Left lobe of liver (tissue), 2 donors: ENCODE measurements at regions not wholly inside any gene's neighbourhood (a gene's known extent, or its start where the extent isn't known, plus 50 kb on each side); places are given as distances from the start of the nearest gene placed in this dataset.

Experiments
- ATAC-seq: fragments of 200-7000 bp; cut with Tn5 transposase; one replicate; pipeline ENCODE4 v1.9.1; 2020; ENCODE audit warnings: mild to moderate bottlenecking, moderate library complexity
- DNase-seq: peaks from one replicate; pipeline ENCODE4 v3.0.0-alpha.2; 2020; ENCODE audit warnings: low spot score
- donor health status: DM: no; HTN: no; CAD: no; lungs with moderate emphysema.
- donor health status: DM: no; HTN: yes; CAD: no.

DNA sequence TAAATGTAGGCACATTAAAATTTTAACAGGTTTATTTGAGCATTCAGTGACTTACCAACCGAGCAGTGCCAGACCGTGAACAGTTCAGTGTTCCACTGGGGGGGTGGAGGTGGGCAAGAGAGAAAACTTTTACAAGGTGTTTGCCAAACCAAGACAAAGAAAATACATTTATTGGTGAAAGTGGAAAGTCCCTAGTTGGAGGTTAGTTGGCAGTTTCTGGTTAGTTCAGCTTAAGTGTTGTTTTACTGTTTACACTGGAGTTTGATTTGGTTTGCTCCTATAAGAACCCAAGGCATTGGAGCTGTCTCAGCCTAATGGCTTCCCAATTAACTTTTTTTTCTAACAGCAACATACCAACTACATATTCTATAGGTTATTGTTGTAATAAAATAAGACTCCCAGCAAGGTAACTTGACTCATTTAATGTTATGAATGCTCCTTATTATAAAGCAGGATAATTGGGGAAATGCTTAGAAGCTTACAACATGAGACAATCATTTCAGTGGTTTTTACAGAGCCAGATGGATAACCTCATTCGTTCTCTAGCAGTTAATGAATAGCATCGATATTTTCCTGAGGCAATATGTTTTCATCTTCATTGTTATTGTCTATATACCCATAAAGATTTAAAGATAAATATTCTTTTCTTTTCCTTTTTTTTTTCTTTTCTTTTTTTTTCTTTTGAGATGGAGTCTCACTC, 115.8 kb downstream of the ETNK1 start:
- DNase-seq (no peak), ATAC-seq (no peak)

DNA sequence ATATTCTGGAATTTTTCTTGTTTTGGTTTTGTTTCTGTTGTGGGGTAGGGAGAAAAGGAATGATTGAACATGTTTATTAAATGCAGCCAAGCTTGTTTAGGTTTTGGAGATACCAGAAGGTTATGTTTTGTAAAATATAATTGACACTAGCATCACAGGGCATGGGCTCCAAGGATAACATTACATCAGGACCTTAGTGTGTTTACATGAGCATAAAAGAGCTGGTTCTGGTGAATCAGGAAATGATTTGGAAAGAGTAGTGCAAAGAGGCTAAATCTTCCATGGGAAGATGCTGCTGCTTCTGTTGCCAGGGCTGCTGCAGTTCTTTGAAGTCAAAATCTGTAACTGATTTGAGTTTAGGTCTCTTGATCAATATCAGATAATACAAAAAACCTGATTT, 118.7 kb downstream of the ETNK1 start:
- ATAC-seq: peak; percentile 73

DNA sequence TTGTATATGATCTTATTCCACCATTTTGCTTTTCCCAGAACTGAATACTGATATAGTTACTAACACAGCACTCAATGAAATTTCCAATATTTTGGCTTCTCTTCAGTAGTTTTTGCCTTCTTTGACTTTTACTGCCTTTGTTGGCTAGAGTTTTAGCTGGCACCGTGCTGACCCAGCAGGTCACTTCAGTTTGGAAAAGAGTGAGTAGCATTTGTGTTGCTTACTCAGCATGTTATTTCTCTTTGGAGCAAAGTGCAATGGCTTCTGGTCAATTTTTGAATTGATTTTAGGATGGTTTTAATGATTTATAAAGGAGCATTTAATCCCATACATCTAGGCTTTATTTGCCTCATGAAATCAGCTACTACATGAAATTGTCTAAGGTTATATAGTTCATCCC, 119.2 kb downstream of the ETNK1 start:
- ATAC-seq: peak; percentile 91
- DNase-seq: peak; percentile 72

More for the DNA sequence above, 118.7 kb downstream of the ETNK1 start:
- no peak for DNase-seq

DNA sequence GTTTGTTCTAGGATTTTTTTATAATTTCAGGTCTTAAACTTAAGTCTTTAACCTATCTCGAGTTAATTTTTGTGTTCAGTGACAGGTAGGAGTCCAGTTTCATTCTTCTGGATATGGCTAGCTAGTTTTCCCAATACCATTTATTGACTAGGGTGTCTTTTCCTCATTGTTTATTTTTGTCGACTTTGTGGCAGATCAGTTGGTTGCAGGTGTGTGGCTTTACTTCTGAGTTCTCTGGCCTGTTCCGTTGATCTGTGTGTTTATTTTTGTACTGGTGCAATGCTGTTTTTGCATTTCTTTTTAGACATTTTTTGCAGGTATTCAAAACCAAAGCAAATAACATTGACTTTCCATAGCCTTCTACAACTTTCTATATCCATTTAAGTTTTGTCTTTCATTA, 121.7 kb downstream of the ETNK1 start:
- ATAC-seq (peak; percentile 65), DNase-seq (no peak)

DNA sequence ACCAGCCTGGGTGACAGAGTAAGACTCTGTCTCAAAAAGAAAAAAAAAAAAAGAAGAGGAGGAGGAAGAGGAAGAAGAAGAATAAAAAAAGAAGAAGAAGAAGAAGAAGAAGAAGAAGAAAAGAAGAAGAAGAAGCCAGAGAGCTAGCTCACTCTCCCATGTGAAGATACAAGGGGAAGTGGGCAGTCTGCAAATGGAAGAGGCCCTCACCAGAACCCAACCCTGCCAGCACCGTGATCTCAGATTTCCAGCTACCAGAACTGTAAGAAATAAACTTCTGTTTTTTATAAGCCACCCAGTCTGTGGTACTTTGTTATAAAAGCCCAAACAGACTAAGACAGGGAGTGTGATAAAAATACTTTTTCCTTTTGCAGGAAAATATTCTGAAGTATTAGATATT, 130.7 kb downstream of the ETNK1 start:
- no peak for ATAC-seq
- DNase-seq: no peak

DNA sequence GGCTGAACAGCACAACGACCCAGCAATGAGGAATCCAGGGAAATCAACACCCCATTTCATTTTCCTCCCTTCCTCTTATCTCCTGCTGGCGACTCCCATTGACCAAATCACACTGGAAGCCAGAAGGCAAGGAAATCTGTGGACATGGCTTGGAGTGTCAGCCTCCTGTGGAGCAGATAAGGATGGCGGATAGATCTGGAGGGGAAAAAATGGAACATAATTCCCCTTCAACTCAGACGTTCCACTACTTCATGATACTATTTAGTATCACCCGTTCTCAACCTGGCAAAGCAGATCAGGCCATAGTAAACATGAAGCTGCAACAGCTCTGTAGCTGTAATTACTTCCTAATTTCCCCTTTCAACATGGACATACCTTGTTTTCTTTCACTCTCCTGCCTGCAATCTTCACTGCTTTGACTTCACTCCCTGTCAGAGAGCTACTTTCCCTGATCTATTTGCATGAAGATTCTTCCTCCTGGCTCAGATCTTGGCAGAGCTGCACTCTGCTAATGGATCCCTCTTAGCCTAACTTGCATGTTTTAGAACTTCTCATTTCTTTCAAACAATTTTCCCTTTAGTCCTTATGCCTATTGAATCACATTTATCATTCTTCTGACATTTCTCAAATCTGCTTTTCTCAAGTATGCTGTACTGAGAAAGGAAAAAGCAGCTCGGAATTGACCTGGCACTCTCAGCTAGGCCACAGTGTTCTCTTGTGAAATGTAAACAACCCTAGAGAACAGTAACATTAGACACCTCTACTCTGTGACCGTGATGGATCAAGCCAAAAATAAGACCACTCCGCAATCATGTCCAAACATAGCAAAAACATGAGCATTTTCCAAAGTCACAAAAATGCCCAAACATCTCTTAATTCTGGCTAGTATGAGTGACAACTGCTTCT, 135.1 kb downstream of the ETNK1 start:
- peak; percentile 89 for ATAC-seq
- DNase-seq: no peak

DNA sequence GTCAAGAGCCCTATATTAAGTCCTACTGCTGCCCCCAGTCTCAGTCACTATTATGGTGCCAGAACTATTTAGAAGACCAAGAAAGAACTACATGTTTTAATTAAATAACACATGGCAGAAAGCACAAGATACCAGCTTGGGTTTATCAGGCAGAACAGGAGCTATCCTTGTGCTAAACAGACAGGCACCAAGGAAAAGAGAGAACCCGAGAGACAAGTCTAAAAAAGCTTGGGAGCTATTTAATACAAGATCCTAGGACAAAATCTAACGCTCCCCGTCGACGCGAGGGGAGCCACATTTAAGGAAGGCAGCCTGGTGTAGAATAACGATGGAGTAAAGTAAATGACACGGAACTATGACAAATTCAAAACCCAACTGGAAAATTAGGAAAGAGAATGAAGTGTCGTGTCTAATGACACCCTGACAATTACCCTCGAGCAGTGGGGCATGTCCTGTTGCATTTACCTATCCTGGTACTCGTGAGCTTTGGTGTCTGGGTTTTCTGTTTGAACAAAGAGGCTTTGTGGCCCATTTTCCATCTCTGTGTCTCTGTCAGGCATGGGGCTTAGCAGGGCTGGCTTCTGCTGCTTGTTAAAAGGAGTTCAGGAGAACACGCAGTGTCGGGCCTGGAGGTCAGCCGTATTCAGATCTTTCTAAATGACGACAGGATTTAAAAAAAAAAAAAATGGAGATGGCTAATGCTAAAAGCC, 140.6 kb downstream of the ETNK1 start:
- DNase-seq: no peak

DNA sequence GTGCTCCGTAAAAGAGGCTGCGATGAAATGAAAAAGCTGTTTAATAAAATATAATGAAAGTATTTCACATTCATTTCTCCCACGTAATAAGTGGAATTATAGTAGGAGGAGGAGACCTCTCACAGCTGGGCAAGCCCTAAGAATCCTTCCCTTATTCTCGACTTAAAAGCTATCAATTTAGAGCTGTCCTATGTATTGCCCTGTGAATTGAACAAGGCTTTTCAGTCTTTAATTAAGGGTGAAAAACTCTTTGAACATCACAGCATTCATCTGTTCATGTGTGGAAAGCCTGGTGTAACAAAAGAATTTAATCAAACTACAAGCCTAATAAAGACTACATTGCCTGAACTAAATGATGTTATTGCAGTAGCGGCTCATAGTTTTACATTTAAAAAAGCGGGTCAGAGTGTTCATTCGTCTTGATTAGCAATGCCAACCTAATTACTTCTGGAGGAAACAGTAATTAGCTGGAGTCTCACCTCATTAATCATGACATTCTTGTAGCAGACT, 142.0 kb downstream of the ETNK1 start:
- DNase-seq (no peak), ATAC-seq (no peak)

More for the DNA sequence above, 140.6 kb downstream of the ETNK1 start:
- ATAC-seq: no peak

DNA sequence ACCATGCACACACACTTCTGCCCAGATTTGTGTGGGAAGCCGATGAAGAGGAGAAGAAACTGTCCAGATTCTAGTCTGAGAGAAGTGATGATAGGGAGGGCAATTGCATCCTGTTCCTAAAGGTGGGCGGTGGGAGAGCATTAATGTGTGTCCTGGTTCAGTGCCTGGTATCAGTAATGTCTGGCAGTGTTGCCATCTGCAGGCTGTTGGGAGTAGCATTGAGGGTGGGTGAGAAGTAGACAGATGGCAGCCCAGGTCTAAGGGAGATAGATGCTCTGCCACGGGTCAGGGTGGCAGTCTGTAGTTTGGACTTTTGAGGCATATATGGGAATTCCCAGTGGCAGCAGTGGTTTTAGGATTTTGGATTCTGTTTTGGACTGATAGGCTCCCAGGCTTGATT, 156.4 kb downstream of the ETNK1 start:
- ATAC-seq: peak; percentile 90
- no peak for DNase-seq

DNA sequence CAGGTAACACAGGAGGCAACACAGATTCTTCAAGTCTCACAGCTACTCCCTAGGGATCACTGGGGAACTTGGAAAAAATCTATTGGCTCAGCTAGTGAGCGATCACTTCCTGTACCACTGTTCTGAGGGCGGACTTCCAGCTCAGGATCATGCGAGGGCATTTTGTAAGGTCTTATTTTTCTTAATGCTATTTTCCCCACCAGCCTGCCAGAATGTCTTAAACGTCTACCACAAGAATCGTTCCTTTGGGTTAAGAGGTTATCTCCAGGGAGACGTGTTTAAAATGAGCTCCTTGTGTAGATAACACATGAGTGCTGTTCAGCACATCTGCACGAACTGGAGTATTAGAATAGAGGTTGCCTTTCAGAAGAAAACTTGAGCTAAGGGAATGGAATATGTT, 162.6 kb downstream of the ETNK1 start:
- no peak for DNase-seq

DNA sequence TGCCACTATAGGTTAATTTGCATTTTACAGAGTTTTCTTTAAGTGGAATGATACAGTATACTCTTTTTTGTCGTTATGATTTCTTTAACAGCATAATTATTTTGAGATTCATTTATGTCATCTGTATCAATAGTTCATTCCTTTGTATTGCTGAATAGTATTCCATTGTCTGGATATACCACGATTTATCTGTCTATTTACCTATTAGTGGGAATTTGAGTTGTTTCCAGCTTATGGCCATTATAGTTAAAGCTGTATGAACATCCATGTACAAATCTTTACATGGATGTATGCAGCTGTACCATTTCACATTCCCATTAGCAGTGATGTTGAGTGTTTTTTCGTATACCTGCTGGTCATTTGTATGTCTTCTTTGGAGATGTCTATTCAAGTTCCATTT, 163.9 kb downstream of the ETNK1 start:
- ATAC-seq (no peak), DNase-seq (no peak)

More for the DNA sequence above, 162.6 kb downstream of the ETNK1 start:
- ATAC-seq: no peak

DNA sequence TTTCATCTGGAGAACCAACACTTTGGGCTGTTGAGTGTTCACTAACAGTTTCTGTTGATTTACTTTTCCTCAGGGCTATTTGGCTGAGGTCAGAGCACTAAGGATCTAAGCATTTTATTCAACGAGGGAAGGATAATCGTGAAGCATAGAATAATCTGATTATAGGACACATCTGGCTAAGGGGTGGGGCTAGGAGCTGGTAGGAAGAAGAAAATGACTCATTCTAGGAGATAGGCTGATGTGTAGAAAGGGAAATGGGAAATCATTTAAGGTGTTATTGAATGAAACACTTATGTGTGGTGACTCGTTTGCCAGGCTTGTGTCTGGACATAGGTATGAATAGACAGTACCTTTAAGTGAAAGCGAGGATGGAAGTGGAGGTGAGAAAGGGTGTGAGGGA, 167.2 kb downstream of the ETNK1 start:
- DNase-seq (no peak), ATAC-seq (no peak)

DNA sequence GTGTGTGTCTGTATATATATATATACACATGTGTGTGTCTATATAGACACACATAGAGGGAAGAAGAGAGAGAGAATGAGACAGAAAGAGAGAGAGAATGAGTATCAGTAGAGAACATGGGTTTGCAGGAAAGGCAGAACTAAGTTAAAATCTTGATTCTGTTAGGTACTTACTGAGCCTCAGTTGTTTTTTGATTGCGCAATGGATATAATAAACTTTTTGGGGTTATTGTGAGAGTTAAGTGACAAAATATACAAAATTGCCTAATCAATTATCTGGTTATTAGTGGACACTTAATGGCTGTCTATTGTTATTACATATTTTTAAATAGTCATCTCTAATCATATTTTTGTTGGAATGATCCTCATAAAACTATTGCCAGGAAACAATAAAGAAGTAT, 169.0 kb downstream of the ETNK1 start:
- ATAC-seq (no peak), DNase-seq (no peak)

DNA sequence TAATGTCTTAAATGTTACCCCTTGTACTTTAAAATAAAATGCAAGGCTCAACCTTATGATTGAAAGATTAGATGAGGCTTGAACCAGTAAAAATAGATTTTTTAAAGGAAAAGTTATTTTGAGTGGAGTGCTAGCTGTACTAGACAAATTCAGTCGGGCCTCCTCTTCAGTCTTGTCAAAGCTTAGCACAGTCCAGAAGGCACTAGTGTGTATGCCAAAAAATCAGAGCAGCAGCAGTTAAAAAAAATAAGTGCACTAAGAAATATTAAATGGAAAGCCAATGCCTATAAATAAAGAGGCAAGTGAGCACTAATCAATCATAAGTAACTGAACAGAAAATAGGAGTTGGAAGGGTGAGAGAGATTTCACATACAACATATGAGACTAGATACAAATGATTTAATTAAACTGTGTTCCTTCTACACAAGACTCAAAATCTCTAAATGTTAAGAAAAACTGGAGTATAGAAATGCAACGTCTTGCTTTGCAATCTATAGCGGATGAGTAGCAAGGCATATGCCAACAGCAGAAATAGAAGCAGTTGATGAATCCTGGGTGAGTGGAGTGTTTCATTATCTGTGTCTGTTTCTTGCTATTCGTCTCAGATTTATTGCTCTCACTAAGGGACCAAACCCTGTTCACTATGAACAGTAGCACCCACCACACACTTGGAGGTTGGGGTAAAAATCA, 172.1 kb downstream of the ETNK1 start:
- DNase-seq (no peak), ATAC-seq (no peak)

DNA sequence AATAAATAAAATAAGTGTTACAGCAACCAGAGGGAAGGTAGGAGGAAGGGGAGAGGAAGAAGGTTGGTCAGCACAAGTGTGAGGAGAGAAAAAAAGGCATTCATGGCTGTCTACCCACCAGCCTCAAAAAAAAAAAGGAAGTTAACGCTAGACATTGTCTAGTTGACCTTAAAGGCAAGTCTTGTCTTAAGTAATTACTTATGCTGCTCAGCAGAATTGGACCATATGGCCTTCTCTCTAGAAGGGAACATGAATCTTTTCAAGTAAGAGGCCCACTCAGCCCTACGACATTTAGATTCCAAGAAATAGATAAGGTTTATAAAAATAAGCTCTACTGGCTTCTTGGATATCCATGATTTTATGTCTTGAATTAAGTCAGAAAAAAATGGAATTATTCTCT, 172.7 kb downstream of the ETNK1 start:
- ATAC-seq: no peak

DNA sequence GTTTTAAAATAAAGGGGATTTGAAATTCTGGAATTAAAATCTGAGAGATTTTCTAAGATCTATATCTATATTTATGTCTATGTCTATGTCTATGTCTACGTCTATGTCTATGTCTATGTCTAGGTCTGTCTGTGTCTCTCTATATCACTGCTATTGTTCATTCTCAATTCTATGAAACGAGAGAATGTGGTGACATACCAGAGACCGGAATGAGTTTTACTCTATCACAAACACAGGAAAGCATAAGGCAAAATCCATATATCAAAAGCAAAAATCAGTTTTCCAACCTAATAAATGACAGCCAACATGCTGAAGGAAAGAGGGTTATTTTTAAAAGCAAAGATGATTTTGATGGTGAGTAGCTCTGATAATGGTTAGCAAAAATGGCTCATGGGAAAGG, 173.1 kb downstream of the ETNK1 start:
- no peak for ATAC-seq
- no peak for DNase-seq

More for the DNA sequence above, 172.7 kb downstream of the ETNK1 start:
- DNase-seq: no peak

DNA sequence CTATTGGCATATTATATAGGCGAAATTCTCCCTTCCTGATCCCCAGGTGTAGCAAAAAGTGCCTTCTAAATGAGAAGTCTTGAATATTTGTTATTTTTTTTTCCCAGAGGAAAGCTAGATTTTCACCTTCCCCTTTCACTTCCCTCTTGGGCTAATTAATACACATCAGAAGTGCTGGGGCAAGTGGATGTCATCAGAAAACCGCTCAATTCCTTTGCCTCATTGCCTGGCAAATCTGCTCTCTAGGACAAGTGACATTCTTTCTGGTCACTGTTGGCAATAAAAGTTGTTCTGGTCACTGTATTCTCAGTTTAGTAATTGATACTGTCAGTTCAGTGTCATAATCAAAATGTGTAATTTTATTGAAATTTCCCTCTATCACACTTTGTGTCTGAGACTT, 174.5 kb downstream of the ETNK1 start:
- DNase-seq: no peak
- no peak for ATAC-seq

DNA sequence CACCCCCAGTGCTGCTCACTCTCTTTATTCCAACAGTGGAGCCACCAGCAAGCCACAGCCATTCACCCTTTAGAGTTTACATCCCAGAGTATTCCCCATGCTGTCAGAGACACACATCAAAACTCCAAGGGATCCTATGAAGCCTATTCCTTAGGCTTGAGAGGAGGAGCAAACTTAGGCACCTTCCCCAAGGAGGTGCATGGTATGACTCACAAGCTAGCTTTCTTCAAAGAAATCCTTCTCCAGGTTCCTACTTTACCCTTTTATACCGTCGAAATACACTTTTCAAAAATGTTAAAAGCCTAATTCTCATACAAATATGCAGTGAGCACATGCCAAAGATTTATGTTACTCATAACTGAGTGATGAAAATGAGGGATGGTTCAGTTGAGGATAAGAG, 175.4 kb downstream of the ETNK1 start:
- DNase-seq: no peak
- ATAC-seq: no peak

DNA sequence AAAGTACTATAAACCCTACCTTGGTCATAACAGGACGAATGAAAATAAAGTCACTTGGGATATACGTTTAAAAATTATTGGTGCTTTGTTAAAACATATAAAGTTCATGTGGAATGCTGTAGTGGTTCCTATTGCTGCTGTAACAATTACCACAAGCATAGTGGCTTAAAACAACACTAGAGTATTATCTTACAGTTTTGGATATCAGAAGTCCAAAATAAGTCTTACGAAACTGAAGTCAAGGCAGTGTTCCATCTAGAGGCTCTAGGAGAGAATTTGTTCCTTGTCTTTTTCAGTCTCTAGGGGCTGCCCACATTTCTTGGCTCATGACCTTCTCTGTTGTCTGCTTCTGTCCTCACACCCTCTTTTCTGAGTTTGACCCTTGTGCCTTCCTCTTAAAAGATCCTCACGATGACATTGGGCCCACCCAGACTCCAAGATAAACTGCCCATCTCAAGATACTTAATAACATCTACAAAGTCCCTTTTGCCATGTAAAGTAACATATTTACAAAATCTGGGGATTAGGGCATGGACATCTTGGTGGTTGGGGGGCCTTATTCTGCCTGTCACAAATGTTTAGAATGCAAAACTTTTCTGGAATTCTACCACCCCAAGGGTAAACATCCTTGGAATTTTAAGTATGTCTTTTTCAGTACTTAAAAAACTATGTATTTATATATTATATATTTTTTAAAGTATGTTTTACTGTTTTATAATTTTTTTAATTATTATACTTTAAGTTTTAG, 178.1 kb downstream of the ETNK1 start:
- ATAC-seq (no peak), DNase-seq (no peak)

DNA sequence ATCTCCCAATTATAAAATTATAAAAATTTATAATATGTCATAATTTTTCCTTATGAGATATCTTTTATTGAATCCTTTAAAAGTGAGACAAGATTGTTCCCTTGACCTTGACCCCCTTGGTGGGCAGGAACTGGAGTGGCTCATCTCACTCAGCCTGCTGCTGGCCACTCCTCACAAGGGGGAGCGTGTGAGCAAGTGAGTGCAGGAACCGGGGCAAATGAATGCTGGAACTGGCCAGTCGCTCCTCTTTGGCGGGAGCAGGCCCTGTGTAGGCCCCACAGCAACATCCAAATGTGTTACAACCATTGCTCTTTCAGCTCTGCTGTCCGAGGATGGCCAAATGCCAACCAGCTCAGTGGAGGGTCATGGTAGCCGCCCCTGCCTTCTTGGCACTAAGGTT, 178.8 kb downstream of the ETNK1 start:
- ATAC-seq: no peak
- no peak for DNase-seq
